K562 (cell line): ENCODE measurements at regions not wholly inside any gene's neighbourhood (a gene's known extent, or its start where the extent isn't known, plus 50 kb on each side); places are given as distances from the start of the nearest gene placed in this dataset.

Experiments used
- CTCF ChIP-seq, 3 experiments: IDR thresholded peaks in 2 of 3; conservative IDR thresholded peaks in 1 of 3; 2 replicates each; pipeline ENCODE4 v1.5.1; 2011 to 2012; ENCODE audit warnings: low read length in 3 of 3, mild to moderate bottlenecking in 3 of 3, control low read depth in 2 of 3, improper control_type of control experiment in 1 of 3, inconsistent platforms in 1 of 3, low read depth in 1 of 3, mixed read lengths in 1 of 3, moderate library complexity in 1 of 3; ENCODE audit not compliant: insufficient read depth in 2 of 3
- EP400 ChIP-seq: fragments of 450-650 bp; IDR thresholded peaks from 2 replicates; pipeline ENCODE4 v1.6.1; 2017; ENCODE audit warnings: antibody characterized with exemption, mild to moderate bottlenecking, moderate library complexity
- KLF10 ChIP-seq: fragments of 250-450 bp; sonication (Bioruptor Pico); IDR thresholded peaks from 2 replicates; pipeline ENCODE4 v1.6.1; 2021; ENCODE audit warnings: matching md5 sums
- MEF2A ChIP-seq: IDR thresholded peaks from 2 replicates; pipeline ENCODE4 v1.6.1; 2011; ENCODE audit warnings: low read depth, mild to moderate bottlenecking, low read length, moderate library complexity; ENCODE audit not compliant: control insufficient read depth
- POLR2AphosphoS5 ChIP-seq: IDR thresholded peaks from 2 replicates; pipeline ENCODE4 v1.6.1; 2011; ENCODE audit warnings: mild to moderate bottlenecking, low read depth, low read length, moderate library complexity; ENCODE audit not compliant: control insufficient read depth, insufficient read depth
- UBTF ChIP-seq, 2 experiments: IDR thresholded peaks; 2 replicates each; pipeline ENCODE4 v1.6.1; 2012; ENCODE audit warnings: improper control_type of control experiment in 2 of 2, low read depth in 2 of 2, low read length in 2 of 2, borderline replicate concordance in 1 of 2
- USF2 ChIP-seq: sonication (generic); formaldehyde crosslinking; IDR thresholded peaks from 2 replicates; pipeline ENCODE4 v1.5.0; 2020; ENCODE audit warnings: missing genetic modification reagents
- YY1 ChIP-seq, 3 experiments: IDR thresholded peaks; 2 replicates each; pipeline ENCODE4 v1.6.1; 2011; ENCODE audit warnings: low read length in 2 of 3, mild to moderate bottlenecking in 2 of 3, moderate library complexity in 2 of 3, borderline replicate concordance in 1 of 3, control low read depth in 1 of 3, low read depth in 1 of 3; ENCODE audit not compliant: insufficient read depth in 3 of 3, insufficient replicate concordance in 2 of 3, control insufficient read depth in 1 of 3, insufficient read length in 1 of 3; ENCODE audit errors: extremely low read depth in 1 of 3
- ZNF197 ChIP-seq: fragments of 200-800 bp; sonication (Bioruptor generic); IDR thresholded peaks from 2 replicates; pipeline ENCODE4 v1.6.1; 2016; ENCODE audit warnings: low read depth, missing genetic modification characterization, missing compliant biosample characterization

- TF ChIP-seq MEF2A (no peak), POLR2AphosphoS5 (no peak), CTCF (IDR thresholded peaks at IDR 0.05 in 2 of 3, conservative IDR thresholded peaks at IDR 0.05 in 1 of 3; ENCODE audit: insufficient read depth in 2 of 3, low read depth in 1 of 3, low read length in 3 of 3) (no peak), ZNF197 (no peak), EP400 (no peak), UBTF (IDR thresholded peaks at IDR 0.05; ENCODE audit: borderline replicate concordance in 1 of 2, low read depth in 2 of 2, low read length in 2 of 2) (no peak), KLF10 (CRISPR knock-in tag) (no peak), YY1 (IDR thresholded peaks at IDR 0.05; ENCODE audit: borderline replicate concordance in 1 of 3, control insufficient read depth in 1 of 3, extremely low read depth in 1 of 3, insufficient read depth in 3 of 3, insufficient read length in 1 of 3, insufficient replicate concordance in 2 of 3, low read depth in 1 of 3, low read length in 2 of 3) (no peak), USF2 (CRISPR knock-in tag) (no peak)
Measured at GRCh38 chr7:41492603-41493002, 210.3 kb downstream of the INHBA start.
